ENCODE measurements at regions not wholly inside any gene's neighbourhood (a gene's known extent, or its start where the extent isn't known, plus 50 kb on each side); places are given as distances from the start of the nearest gene placed in this dataset.
A peak's percentile ranks its signal among the peaks of the same experiment; 100 is the strongest.

DNA sequence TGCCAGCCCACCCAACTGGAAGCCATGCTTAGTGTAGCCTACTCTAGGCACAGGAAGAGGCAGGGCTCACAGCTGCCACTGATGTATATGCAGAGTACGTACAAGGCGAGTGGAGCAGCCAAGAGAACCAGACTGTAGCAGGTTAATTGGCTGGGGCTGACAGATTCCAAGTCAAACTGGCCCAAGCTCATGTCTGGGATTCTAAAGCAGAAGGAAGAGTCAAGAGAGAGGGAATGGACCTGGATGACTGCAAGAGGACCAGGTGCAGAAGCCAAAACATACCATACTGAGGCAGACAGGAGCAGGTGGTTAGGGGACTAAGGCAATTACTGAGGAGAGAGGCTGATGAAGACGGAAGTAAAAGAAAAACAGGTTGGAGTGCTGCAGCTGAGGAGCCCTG, 51.3 kb upstream of the LRRN2 start:
- no peak for DNase-seq (ENCODE audit: low read depth)

DNA sequence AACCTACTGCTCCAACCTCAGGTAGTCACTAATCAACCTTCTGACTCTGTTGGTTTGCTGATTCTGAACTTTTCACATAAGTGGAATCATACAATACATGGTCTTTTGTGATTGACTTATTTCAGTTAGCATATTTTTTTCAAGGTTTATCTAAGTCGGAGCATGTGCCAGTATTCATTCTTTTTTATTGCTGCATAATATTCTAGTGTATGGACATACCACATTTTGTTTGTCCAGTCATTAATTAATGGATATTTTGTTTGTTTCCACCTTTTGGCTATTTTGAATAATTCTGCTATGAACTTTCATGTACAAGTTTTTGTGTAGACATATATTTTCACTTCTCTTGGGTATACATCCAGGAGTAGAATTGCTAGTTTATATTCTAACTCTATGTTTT, 53.0 kb upstream of the LRRN2 start:
- DNase-seq (ENCODE audit: low read depth): no peak

DNA sequence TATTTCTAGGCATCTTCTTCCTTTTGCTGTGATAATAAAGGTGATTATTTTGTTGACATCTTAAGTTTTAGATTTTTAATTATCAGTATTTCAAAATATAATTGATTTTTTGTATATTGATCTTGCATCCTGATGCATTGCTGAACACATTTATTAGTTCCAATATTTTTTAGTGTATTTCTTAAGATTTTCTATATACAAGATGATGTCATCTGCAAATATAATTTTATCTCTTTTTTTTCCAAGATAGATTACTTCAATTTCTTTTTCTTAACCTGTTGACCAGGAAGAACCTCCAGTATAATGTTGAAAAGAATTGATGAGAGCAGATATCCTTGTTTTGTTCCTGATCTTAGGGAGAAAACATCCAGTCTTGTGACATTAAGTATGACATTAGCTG, 54.8 kb upstream of the LRRN2 start:
- DNase-seq (ENCODE audit: low read depth): no peak

DNA sequence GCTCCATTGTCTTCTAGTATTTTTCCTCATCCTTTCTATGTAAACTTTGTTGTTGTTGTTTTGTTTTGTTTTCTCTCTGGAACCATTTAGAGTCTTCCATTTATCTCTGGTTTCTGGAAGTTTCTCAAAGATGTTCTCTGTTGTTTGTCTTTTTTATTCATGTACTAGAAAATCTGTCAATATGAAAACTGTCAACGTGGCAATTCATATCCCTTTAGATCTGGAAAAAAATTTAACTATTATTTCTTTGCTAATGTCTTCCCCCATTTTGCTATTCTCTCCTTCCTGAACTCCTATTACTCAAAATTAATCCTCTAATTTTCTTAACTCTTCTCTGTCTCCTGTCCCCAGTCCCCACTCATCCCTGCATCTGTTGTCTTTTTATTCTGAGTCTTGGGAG, 55.9 kb upstream of the LRRN2 start:
- no peak for DNase-seq (ENCODE audit: low read depth)

DNA sequence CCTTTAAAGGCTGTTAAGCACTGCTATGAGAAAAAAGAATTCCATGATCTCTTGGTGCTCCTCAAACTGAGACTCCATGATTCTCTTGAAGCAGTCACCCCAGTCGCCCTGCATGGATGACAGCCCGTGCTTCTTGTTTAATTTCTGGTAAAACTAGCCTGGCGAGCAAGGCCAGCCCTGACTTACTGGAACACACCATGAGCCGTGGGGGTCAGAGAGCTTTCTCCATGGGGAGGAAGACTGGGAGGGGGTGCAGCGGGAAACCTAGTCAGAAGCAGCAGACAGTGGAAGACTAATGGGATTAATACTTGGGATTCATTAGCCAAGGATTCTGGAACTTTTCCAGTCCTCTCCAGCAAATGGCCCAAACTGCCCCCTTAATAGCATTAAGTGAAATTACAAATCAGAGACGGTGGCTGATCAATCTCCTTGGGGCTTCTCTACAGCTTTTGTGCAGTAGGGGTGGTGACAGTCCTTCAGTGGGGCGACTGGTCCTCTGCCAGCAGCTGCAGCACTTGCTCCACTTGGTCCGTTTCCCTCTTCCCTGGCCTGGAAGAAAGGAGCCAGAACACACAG, 57.2 kb upstream of the LRRN2 start:
- DNase-seq (ENCODE audit: low read depth): no peak

DNA sequence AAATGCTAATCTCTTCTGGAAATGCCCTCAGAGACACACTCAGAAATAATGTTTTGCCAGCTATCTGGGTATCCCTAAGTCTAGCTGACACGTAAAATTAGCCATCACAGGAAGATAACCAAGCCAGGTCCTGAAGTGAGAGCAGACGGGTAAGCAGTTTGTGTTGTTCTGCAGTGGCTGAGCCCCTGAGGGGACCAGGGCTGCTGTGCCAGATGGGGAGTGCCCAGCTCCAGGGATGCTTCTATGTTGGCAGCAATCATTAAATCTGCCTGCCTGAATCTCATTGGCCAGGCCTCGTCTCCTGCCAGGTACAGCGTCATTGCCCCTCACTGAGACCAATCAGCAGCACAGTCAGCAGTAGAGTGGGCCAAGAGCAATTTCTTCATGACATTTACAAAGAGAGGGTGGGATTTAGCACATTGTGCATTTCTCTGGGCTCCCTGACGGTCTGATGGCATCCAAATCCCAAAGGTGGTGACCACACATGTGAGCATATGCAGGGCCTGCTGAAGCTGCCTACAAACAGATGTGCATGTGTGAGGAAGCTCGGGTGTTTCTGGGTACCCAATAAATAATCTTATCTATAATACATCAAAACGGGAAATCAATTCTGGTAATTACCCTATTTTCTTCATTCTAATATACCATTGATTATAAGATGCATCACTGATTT, 58.7 kb upstream of the LRRN2 start:
- no peak for DNase-seq (ENCODE audit: low read depth)

DNA sequence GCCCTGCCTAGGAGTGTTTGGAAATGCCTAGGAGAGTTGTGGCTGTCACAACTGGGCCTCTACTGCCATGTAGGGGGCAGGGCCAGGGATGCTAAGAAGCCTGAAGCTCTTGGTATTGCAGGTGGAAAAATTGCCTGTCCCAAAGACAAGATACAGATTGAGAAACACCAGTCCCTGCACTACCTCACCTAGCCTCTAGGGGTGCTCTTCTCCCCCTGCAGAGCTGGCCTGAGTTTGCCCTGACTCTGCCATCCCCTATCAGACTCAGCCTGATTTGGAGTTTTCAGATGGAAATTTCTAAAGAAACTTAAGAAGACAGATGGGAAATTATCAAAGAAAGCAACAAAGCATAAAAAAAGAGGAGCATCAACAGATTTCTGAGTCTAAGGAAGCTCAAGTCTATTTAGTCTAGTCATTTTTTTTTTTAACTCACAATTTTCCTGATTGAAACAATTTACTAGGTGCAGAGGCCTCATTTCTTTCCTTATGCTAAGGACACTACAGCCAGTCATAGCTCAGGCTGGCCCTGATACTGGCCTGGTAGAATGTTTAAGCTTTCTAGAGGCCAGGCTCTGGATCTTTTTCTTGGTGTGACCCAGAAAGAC, 61.4 kb upstream of the LRRN2 start:
- DNase-seq (ENCODE audit: low read depth): peak; percentile 38

DNA sequence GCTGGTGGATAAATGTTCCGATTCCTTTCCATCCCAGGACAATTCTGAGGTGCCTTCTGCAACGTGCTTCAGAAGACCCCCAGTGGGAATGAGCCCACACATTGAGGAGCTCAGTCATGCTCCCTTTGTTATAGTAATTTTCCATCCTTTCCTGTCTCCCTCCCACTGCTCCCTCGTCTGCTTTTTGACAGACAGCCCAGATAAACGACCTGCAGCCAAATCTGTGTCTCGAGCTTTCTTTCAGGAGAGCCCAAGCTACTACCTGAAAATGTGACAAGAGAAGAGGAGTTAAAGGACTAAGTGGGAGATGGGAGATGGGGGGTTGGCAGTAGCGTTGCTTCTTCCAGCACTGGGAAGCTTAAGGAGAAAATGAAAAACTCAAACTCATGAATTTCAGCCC, 65.9 kb upstream of the LRRN2 start:
- no peak for DNase-seq (ENCODE audit: low read depth)

DNA sequence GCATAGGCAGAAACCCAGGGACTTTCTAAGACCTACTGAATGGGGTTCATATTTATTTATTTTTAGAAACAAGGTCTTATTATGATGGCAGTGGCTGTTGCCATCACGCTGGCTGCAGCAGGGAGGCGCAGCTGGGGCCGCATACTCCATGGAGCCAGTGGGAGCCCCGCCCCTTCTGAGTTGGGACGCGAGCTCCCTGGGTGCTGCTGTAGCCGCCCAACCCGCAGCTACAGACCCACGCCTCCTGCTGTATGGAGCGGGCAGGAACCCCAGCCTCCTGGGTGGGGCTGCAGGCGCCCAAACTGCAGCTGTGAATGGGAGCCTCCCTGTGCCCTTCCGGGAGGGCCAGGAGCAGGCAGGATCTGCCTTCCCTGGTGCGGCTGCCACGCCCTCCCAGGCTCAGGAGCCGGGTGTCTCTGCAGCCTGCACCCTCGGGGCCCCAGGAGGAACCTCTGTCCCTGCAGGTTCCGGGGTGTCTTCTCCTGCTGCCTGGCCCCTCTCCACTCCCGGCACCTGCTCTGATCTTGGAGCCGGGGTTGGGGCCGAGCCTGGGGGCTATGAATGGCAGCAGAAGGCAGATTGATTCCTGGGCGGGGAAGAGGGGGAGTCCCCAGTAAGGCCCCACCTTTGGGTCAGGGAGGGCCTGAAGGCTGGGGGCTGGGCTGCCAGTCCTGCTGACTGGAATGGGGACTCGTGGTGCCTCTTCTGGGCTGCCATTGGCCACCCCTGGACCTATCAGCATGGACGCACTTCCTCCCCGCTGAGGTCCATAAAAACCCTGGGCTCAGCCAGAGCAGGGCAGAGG, 66.5 kb upstream of the LRRN2 start:
- DNase-seq (ENCODE audit: low read depth): no peak

DNA sequence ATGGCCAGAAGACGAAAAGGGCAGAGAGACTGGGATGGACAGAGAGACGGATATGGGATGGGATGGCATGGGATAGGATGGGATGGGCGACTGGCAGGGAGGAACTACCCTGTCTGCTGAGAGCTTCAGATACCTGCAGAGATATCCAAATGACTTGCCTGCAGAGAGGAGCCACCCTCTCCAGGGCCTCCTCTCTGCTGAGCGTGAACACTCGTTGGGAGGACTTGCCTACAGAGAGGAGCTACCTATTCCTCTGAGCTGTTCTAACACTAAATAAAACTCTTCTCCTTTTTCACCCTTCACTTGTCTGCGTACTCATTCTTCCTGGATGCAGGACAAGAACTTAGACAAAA, 67.1 kb upstream of the LRRN2 start:
- no peak for DNase-seq (ENCODE audit: low read depth)

DNA sequence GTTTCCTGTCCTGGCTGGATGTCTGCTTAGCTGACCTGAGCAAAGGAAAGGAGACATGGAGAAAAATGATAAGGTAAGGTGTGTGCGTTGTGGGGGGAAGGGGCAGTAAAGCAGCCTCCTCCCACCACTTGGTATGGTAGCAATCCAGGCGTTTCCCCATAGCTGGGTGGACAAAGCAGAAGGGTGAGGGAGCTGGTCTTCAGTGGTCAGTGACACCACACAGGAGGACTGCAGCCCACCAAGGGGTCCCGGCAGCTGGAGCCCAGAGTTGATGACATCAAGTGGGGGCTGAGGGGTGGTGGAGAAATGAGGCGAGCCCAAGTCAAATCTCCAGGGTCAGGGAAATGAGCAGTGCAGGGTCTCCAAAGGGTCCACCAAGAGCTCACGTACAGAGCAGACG, 69.3 kb upstream of the LRRN2 start:
- no peak for DNase-seq (ENCODE audit: low read depth)

DNA sequence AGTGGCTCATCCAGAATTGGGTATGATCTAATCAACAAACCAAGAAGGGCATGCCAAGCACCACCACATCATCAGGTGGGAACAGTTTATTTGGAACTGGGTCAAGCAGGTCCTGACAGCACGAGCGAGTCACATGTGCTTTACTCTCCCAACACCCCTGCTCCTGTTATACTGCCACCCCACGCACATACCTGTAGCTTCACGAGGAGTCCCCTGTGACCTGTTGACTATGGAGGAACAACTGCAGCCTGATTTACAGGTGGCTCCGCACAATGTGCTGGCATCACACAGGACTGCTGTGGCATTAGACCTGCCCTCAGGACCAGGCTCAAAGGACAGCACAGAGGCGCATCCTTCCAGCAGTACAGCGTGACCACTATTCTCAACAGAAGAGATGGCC, 70.8 kb upstream of the LRRN2 start:
- DNase-seq (ENCODE audit: low read depth): no peak

DNA sequence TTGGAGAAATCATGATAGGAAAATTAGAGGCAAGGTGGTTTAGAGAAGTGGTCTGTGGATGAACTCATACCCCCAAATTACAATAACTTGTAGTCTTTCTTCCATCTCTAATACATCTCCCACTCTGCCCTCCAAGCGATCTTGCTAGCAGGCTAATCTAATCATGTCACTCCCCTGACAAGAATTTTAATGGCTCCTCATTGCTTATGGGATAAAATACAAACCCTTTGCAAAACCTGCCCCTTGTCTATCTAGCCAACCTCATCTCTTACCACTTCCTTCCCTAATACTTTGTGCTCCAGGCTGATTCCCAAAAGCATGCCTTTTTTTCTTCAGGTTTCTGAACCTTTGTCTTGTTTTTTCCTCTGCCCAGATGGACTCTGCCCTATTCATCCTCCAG, 71.3 kb upstream of the LRRN2 start:
- no peak for DNase-seq (ENCODE audit: low read depth)

DNA sequence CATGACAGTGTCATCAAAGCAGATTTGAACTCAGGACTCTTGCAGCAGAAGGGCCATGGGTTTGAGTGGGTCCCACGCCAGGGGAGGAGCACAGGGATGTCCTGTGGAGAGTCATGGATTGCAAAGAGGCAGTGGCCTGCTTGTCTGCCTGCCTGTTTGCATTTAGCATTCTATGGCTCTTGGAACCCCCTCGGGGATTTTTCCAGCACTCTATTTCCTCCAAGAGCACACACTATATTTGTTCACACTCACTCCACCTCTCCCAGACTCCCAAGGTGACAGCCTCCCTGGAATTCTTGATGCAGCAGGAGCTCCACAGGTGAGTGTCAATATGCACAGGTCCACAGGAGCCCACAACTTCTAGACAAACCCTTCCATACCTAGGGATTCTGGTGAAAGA, 73.1 kb upstream of the LRRN2 start:
- DNase-seq (ENCODE audit: low read depth): no peak

DNA sequence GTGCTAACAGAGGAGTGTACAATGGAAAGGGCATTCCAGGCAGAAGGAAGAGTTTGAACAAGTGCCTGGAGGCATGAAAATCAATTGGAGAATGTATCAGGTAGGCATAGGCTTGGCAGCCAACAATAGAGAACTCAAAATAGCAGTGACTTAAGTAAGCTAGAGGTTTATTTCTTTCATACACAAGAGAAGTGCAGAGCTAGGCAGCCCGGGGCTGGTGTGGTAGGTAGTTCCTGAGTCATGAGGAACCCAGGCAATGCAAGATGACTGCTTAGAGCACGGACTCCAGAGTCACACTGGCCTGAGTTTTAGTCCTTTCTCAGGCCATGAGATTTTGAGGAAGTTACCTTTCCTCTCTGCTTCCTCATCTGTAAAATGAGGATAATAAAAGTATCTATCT, 74.8 kb upstream of the LRRN2 start:
- DNase-seq (ENCODE audit: low read depth): no peak

DNA sequence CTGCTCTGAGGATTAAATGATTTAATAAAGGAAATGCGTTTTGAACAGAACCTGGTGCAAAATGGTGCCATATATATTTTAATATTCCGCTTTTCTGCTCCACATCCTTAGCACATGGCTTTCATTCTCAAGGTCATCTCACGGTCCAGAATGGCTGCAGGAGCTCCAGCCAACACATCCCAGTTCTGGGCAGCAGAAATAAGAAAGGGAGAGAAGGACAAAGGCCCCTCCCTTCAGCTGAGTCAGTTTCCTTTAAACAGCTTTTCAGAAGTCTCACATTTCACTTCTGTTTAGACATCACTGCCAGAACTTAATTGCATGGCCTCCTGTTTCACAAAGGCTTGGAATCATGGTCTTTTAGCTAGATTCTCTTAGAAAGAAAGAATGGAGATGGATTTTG, 75.2 kb upstream of the LRRN2 start:
- no peak for DNase-seq (ENCODE audit: low read depth)

DNA sequence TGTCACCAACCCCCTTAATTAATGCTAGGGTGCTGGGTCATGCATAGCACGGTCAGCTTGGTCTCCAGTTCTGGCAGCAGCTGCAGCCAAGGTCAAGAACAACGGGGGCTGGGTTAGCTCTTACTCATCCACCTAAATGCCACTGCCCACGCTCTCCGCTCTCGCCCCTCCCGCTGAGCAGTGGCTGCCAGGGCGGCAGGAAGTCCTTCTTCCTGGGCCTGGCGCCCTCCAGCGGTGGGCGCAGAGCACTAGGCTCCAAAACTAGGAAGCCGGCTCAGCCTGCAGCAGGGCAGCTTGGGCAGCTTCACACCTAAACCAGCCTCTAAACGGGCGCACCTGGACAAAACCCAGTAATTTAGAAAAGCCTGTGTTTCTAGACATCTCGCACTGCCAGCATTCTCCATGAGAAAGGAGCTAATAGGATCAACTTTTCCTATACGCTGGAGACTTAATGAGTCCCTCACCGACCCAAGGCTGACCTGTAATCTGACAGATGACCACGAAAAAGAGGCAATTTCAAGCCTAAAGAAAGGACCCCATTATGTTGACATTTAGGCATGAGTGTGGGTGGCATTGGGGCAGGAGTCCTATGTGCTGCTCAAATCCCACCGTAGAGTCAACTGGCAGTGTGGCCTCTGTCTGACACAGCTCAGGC, 78.4 kb upstream of the LRRN2 start:
- peak; percentile 27 for DNase-seq (ENCODE audit: low read depth)

DNA sequence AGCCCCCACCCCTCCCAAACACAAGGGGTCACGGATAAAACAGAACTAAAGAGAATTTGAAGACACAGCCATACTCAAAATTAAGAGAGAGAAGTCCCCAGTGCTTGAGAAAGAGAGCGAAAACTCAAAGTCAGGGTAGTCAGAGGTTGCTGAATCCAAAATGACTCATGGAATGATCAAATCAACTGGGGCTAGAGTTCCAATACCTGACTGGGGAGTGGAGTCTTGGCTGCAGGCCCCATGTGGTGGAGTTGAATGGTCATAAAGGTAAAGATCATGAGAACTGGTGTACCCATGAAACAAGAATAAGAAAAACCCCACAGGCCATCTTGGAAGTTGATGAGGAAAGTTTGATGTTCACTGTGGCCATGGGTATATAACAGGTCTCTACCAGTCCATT, 84.5 kb upstream of the LRRN2 start:
- DNase-seq (ENCODE audit: low read depth): no peak

DNA sequence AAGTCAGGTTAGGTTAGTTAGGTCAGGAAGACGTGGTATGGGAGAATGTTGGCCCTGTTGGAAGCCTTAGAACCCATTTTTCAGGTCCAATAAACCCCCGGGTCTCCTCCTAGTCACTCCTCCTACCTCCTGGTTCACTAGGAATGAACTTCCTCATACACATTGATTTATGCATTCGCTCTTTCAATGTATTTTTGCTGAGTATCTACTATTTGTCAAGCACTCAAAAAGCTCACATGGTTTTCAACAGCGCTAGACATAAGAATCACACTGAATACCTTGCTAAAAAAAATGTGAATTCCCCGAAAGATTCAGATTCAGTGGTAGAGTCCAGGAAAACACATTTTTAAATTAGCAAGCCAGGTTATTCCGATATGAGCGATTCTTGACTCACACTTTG, 85.8 kb upstream of the LRRN2 start:
- no peak for DNase-seq (ENCODE audit: low read depth)

DNA sequence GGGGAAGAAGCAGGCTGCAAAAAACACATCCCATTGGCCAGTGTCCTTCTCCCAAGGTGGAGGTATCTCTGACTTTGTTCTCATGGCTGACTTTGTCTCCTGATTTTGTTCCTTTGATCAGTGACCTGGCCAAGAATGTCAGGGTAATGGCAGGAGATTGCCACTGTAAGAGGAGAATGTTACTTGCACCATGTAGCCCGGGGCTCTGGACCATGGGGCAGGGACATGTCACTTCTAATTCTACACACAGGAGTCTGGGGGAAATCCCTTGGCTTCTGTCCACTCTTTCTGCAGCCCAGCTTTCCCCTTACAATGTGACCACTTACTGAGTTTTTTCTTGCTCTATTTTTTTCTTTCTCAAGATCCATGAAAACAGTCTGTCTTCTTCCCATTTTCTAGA, 87.7 kb upstream of the LRRN2 start:
- no peak for DNase-seq (ENCODE audit: low read depth)

DNA sequence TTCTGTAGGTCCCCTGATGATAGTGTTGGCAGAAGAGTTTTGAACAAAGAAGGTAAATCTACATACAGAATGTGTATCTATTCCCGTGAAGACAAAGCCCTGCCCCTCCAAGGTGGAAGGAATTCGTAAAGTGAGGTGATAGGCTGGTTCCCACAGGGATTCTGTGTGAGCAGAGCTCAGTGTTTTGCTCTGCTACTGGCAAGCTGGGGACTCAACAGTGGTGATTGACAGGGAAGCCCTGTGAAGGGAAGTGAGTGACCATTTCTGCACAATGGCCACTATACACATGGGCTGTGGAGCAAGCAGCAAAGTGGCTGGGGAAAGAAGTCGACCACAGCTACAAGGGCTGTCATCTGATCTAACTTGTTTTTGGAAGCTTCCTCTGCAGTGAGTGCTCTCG, 90.0 kb upstream of the LRRN2 start:
- DNase-seq (ENCODE audit: low read depth): no peak

DNA sequence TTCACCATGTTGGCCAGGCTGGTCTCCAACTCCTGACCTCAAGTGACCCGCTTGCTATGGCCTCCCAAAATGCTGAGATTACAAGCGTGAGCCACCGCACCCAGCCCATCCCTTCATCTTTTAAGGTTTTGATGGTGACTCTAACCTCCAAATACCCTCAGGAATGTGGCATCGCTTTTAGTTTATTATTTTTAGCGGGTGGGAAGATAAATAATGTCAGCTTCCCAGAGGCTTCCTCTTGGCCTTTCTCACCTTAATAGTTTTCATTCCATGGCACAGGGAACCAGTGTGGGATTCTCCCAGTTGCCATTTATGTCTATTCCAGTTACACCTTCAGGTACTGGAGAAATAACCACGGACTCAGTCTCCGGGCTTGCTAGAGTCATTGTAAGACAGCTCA, 92.1 kb upstream of the LRRN2 start:
- no peak for DNase-seq (ENCODE audit: low read depth)

DNA sequence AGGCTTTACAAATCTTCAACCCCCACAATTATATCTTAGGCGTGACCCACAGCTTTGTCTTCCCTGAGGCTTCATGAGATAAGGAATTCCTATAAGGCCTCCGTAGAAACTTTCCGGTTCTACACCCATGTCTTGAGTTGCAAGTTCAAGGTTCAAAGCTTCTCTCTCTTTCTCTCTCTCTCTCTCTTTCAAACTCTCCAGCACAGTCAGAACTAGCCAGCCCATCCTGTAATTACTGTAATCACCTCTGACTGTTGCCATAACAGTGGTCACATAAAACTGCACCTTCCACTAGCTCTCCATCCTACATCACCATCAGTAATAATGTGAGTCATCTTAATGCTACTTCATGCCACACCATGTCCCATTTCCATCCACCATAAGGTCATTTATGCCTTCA, 90.0 kb upstream of the NFASC start:
- DNase-seq (ENCODE audit: low read depth): no peak
